ENCODE measurements at regions not wholly inside any gene's neighbourhood (a gene's known extent, or its start where the extent isn't known, plus 50 kb on each side); places are given as distances from the start of the nearest gene placed in this dataset.

DNA sequence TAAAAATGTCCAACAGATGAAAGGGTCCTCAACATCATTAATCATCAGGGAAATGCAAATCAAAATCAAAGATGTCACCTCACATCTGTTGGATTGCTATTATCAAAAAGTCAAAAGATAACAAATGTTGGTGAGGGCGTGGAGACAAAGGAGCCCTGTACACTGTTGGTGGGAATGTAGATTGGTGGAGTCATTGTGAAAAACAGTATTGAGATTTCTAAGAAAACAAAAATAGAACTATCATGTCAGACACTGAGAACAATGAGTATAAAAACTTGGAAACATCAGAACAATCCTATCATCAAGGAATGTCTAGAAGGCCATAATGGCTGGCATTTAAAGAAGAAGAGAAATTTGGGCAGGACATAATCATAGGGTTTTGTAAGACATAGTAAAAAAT lies 209.2 kb upstream of the PTGFR start:
- ChIA-PET POLR2A (no interaction called here), CTCF (ENCODE audit: low intra/inter-chr PET ratio) (no interaction called here)
- in situ Hi-C loops (cut with MboI) = no loop called here
- DNase-seq (ENCODE audit: extremely low read depth in 1 of 4, low spot score in 3 of 4) (no peak), ATAC-seq (no peak), FAIRE-seq (no peak)
- Histone ChIP-seq H2AFZ (ENCODE audit: low read depth, low read length) (no peak overlapping the region), H3K27ac (ENCODE audit: extremely low read depth, low read depth, low read length) (no peak overlapping the region), H3K4me3 (no peak overlapping the region), H3K9ac (ENCODE audit: insufficient read depth in 1 of 2, low read depth in 2 of 2, low read length in 2 of 2) (no peak overlapping the region), H3K9me1 (ENCODE audit: control insufficient read depth, insufficient read depth, low read length) (no peaks in the 10 kb centered on the region), H4K20me1 (replicated peaks; ENCODE audit: control insufficient read depth, insufficient read depth, low read length) (no peaks in the 10 kb centered on the region), H3K36me3 (ENCODE audit: control insufficient read depth, insufficient read depth, low read length) (no peaks in the 10 kb centered on the region), H3K4me2 (ENCODE audit: insufficient read depth, low read length) (no peak overlapping the region), H3K9me3 (replicated peaks; ENCODE audit: control insufficient read depth, insufficient read depth, low read depth, low read length) (no peaks in the 10 kb centered on the region), H3K27me3 (ENCODE audit: control insufficient read depth in 2 of 2, insufficient read depth in 2 of 2, low read length in 2 of 2) (no peaks in the 10 kb centered on the region), H3K79me2 (ENCODE audit: control insufficient read depth, insufficient read depth, low read length) (no peaks in the 10 kb centered on the region), H3K4me1 (replicated peaks in 1 of 2; ENCODE audit: control insufficient read depth in 2 of 2, insufficient read depth in 2 of 2, low read length in 2 of 2) (no peaks in the 10 kb centered on the region)
- TF ChIP-seq ZNF76 (CRISPR knock-in tag; IDR thresholded peaks at IDR 0.05; ENCODE audit: borderline replicate concordance) (no peak), BRD9 (IDR thresholded peaks at IDR 0.05; ENCODE audit: low read depth, partially characterized antibody) (no peak), ESRRA (IDR thresholded peaks at IDR 0.05; ENCODE audit: borderline replicate concordance, low read depth) (no peak), ZZZ3 (IDR thresholded peaks at IDR 0.05) (no peak), DMBX1 (CRISPR knock-in tag; IDR thresholded peaks at IDR 0.05; ENCODE audit: borderline replicate concordance) (no peak), FOXK1 (CRISPR knock-in tag; IDR thresholded peaks at IDR 0.05; ENCODE audit: borderline replicate concordance) (no peak), ETV5 (CRISPR knock-in tag; IDR thresholded peaks at IDR 0.05; ENCODE audit: low read depth) (no peak), ZNF778 (CRISPR knock-in tag; IDR thresholded peaks at IDR 0.05) (no peak), MYNN (IDR thresholded peaks at IDR 0.05) (no peak), MYNN (CRISPR knock-in tag; IDR thresholded peaks at IDR 0.05) (no peak), ZNF77 (CRISPR knock-in tag; IDR thresholded peaks at IDR 0.05) (no peak), PTRF (tag; IDR thresholded peaks at IDR 0.05) (no peak), ZNF444 (CRISPR knock-in tag; IDR thresholded peaks at IDR 0.05) (no peak), EZH2 (IDR thresholded peaks at IDR 0.05; ENCODE audit: borderline replicate concordance, low read depth, low read length) (no peak), HMGN3 (IDR thresholded peaks at IDR 0.05; ENCODE audit: borderline replicate concordance, extremely low read depth, insufficient read length, low read depth, low read length) (no peak), CEBPB (tag; IDR thresholded peaks at IDR 0.05) (no peak)
- TF ChIP-seq, protein P1, sequence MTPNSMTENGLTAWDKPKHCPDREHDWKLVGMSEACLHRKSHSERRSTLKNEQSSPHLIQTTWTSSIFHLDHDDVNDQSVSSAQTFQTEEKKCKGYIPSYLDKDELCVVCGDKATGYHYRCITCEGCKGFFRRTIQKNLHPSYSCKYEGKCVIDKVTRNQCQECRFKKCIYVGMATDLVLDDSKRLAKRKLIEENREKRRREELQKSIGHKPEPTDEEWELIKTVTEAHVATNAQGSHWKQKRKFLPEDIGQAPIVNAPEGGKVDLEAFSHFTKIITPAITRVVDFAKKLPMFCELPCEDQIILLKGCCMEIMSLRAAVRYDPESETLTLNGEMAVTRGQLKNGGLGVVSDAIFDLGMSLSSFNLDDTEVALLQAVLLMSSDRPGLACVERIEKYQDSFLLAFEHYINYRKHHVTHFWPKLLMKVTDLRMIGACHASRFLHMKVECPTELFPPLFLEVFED (CRISPR knock-in tag; conservative IDR thresholded peaks at IDR 0.05) = no peak
- TF ChIP-seq, protein P2, sequence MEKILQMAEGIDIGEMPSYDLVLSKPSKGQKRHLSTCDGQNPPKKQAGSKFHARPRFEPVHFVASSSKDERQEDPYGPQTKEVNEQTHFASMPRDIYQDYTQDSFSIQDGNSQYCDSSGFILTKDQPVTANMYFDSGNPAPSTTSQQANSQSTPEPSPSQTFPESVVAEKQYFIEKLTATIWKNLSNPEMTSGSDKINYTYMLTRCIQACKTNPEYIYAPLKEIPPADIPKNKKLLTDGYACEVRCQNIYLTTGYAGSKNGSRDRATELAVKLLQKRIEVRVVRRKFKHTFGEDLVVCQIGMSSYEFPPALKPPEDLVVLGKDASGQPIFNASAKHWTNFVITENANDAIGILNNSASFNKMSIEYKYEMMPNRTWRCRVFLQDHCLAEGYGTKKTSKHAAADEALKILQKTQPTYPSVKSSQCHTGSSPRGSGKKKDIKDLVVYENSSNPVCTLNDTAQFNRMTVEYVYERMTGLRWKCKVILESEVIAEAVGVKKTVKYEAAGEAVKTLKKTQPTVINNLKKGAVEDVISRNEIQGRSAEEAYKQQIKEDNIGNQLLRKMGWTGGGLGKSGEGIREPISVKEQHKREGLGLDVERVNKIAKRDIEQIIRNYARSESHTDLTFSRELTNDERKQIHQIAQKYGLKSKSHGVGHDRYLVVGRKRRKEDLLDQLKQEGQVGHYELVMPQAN (IDR thresholded peaks at IDR 0.05; ENCODE audit: borderline replicate concordance) = no peak
- TF ChIP-seq, protein P3, sequence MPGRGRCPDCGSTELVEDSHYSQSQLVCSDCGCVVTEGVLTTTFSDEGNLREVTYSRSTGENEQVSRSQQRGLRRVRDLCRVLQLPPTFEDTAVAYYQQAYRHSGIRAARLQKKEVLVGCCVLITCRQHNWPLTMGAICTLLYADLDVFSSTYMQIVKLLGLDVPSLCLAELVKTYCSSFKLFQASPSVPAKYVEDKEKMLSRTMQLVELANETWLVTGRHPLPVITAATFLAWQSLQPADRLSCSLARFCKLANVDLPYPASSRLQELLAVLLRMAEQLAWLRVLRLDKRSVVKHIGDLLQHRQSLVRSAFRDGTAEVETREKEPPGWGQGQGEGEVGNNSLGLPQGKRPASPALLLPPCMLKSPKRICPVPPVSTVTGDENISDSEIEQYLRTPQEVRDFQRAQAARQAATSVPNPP (IDR thresholded peaks at IDR 0.05; ENCODE audit: borderline replicate concordance, insufficient read depth, insufficient read length) = no peak
- no TSS peak for BruUV-seq (replicated peaks)
- intact Hi-C loops (cut with micrococcal nuclease) = no loop called here
- WGBS (ENCODE audit: insufficient coverage, low coverage, missing lambda C conversion rate) = 0% methylated on average over 1 of the region's 1 CpG

Measured in K562 (cell line).